GM12878 (cell line): ENCODE measurements at regions not wholly inside any gene's neighbourhood (a gene's known extent, or its start where the extent isn't known, plus 50 kb on each side); places are given as distances from the start of the nearest gene placed in this dataset.

Experiments
- ATAC-seq: fragments of 200-7000 bp; cut with Tn5 transposase; 3 replicates; pipeline ENCODE4 v1.9.1; 2020; ENCODE audit warnings: mild to moderate bottlenecking, moderate library complexity
- BruUV-seq: library from RNA; stranded (reverse); fragments of 400-500 nt; replicated peaks from 2 replicates; lab custom pipeline; 2021; lab: Mats Ljungman, UMichigan
- CTCF ChIA-PET: fragments of 300-600 bp; sonication (Branson Sonifier 250); formaldehyde crosslinking; extraction: SDS; loops from one replicate; lab custom pipeline; 2021; ENCODE audit warnings: inconsistent platforms; lab: Yijun Ruan, JAX
- POLR2A ChIA-PET: fragments of 350-600 bp; formaldehyde crosslinking; extraction: SDS; loops from one replicate; lab custom pipeline; 2021; ENCODE audit warnings: inconsistent platforms; lab: Charles Lee
- RAD21 ChIA-PET: fragments of 300-600 bp; sonication (Branson Sonifier 250); formaldehyde crosslinking; loops from one replicate; lab custom pipeline; 2023; ENCODE audit warnings: antibody characterized with exemption; ENCODE audit not compliant: unreplicated experiment; lab: Charles Lee
- SMC1A ChIA-PET: fragments of 300-600 bp; sonication (Branson Sonifier 250); formaldehyde crosslinking; loops from one replicate; lab custom pipeline; 2023; ENCODE audit not compliant: unreplicated experiment, uncharacterized antibody; lab: Charles Lee
- DNase-seq: peaks from one replicate; pipeline ENCODE4 v3.0.0-alpha.2; 2011; ENCODE audit warnings: low read depth, low spot score
- FAIRE-seq: peaks from 3 replicates; lab custom pipeline; 2011; peaks lifted over from hg19 to GRCh38; lab: Jason Lieb, UNC
- H2AFZ ChIP-seq: 2 replicates; pipeline ENCODE4 v1.6.0; 2011; ENCODE audit warnings: low read depth, low read length, control low read depth; ENCODE audit not compliant: control insufficient read depth
- H3K27ac ChIP-seq: 2 replicates; pipeline ENCODE4 v1.5.1; 2011; ENCODE audit warnings: control low read depth; ENCODE audit not compliant: control insufficient read depth, insufficient read depth
- H3K27me3 ChIP-seq, 2 experiments: replicated peaks in 1 of 2; 2 replicates each; pipeline versions ENCODE4 v1.6.0 to v1.6.1; 2011; ENCODE audit warnings: low read length in 1 of 2; ENCODE audit not compliant: control insufficient read depth in 2 of 2, insufficient read depth in 2 of 2
- H3K36me3 ChIP-seq, 2 experiments: 2 replicates each; pipeline ENCODE4 v1.5.1; 2011; ENCODE audit warnings: low read length in 1 of 2; ENCODE audit not compliant: control insufficient read depth in 2 of 2, insufficient read depth in 2 of 2
- H3K4me1 ChIP-seq: 2 replicates; pipeline ENCODE4 v1.6.1; 2011; ENCODE audit warnings: mild to moderate bottlenecking, low read length, moderate library complexity, mixed read lengths; ENCODE audit not compliant: control insufficient read depth, insufficient read depth
- H3K4me2 ChIP-seq: 2 replicates; pipeline ENCODE4 v1.6.0; 2011; ENCODE audit warnings: control low read depth; ENCODE audit not compliant: control insufficient read depth, insufficient read depth
- H3K4me3 ChIP-seq: fragments of 200-600 bp; sonication (generic); 2 replicates; pipeline ENCODE4 v1.5.1; 2016
- H3K79me2 ChIP-seq: 2 replicates; pipeline ENCODE4 v1.6.0; 2011; ENCODE audit warnings: low read length; ENCODE audit not compliant: control insufficient read depth, insufficient read depth
- H3K9ac ChIP-seq: 2 replicates; pipeline ENCODE4 v1.8.0; 2011; ENCODE audit warnings: low read length, control low read depth, mixed read lengths; ENCODE audit not compliant: control insufficient read depth, insufficient read depth
- H3K9me3 ChIP-seq: replicated peaks from 3 replicates; pipeline ENCODE4 v1.5.1; 2011; ENCODE audit warnings: mild to moderate bottlenecking, low read length; ENCODE audit not compliant: control insufficient read depth, insufficient read depth
- H4K20me1 ChIP-seq: 2 replicates; pipeline ENCODE4 v1.6.0; 2011; ENCODE audit not compliant: control insufficient read depth, insufficient read depth
- CBX5 ChIP-seq: sonication (generic); IDR thresholded peaks from 2 replicates; pipeline ENCODE4 v1.6.1; 2016; ENCODE audit warnings: low read depth, moderate library complexity, mild to moderate bottlenecking, inconsistent platforms
- CHD1 ChIP-seq: IDR thresholded peaks from 2 replicates; pipeline ENCODE4 v1.6.1; 2012; ENCODE audit warnings: low read depth, low read length, improper control_type of control experiment
- GABPA ChIP-seq: IDR thresholded peaks from 2 replicates; pipeline ENCODE4 v1.6.1; 2014; ENCODE audit warnings: antibody characterized with exemption, low read depth, mild to moderate bottlenecking, inconsistent platforms
- IKZF1 ChIP-seq: fragments of 450-650 bp; conservative IDR thresholded peaks from 2 replicates; pipeline ENCODE4 v1.6.1; 2017; ENCODE audit warnings: antibody characterized with exemption, mild to moderate bottlenecking
- MTA3 ChIP-seq: IDR thresholded peaks from 2 replicates; pipeline ENCODE4 v1.6.1; 2012; ENCODE audit warnings: low read length, inconsistent platforms, borderline replicate concordance
- NFXL1 ChIP-seq: fragments of 450-650 bp; IDR thresholded peaks from 2 replicates; pipeline ENCODE4 v1.6.1; 2017; ENCODE audit warnings: antibody characterized with exemption, mild to moderate bottlenecking, borderline replicate concordance
- NFYA ChIP-seq: IDR thresholded peaks from 2 replicates; pipeline ENCODE4 v1.6.1; 2011; ENCODE audit warnings: low read depth, mild to moderate bottlenecking, low read length, improper control_type of control experiment, borderline replicate concordance
- RFX5 ChIP-seq: IDR thresholded peaks from 2 replicates; pipeline ENCODE4 v1.6.1; 2011; ENCODE audit warnings: low read depth, low read length, improper control_type of control experiment
- SMAD5 ChIP-seq: IDR thresholded peaks from 2 replicates; pipeline ENCODE4 v1.6.1; 2016; ENCODE audit warnings: antibody characterized with exemption, low read depth
- SRF ChIP-seq, 2 experiments: IDR thresholded peaks; 2 replicates each; pipeline ENCODE4 v1.6.1; 2011; ENCODE audit warnings: low read depth in 2 of 2, low read length in 2 of 2, mild to moderate bottlenecking in 1 of 2, moderate library complexity in 1 of 2
- WGBS: methylation state at CpG from one replicate; pipeline ENCODE4 v1.1.6; 2016; ENCODE audit warnings: low lambda C conversion rate; ENCODE audit not compliant: insufficient replicate concordance, insufficient coverage; ENCODE audit errors: missing lambda C conversion rate; 5-methylcytosine and 5-hydroxymethylcytosine counted together
- in situ Hi-C: fragments of 300-500 bp; cut with MboI; formaldehyde crosslinking; loops from 9 replicates; pipeline ENCODE4 v1.14.3; 2018; ENCODE audit warnings: mixed read lengths
- intact Hi-C: fragments of 100-400 bp; cut with micrococcal nuclease; formaldehyde crosslinking; loops from one replicate; pipeline ENCODE4 v1.14.2; 2022; ENCODE audit not compliant: unreplicated experiment
- TF ChIP-seq, protein P1 (sequence below): fragments of 450-650 bp; IDR thresholded peaks from 2 replicates; pipeline ENCODE4 v1.6.1; 2016; ENCODE audit warnings: mild to moderate bottlenecking, moderate library complexity, borderline replicate concordance
- TF ChIP-seq, protein P2 (sequence below): fragments of 450-650 bp; IDR thresholded peaks from 2 replicates; pipeline ENCODE4 v1.6.1; 2018; ENCODE audit warnings: borderline replicate concordance, mild to moderate bottlenecking; ENCODE audit not compliant: partially characterized antibody
- TF ChIP-seq, protein P3 (sequence below): fragments of 450-650 bp; formaldehyde crosslinking; IDR thresholded peaks from 2 replicates; pipeline ENCODE4 v1.4.0; 2020; ENCODE audit warnings: mild to moderate bottlenecking, moderate library complexity

DNA sequence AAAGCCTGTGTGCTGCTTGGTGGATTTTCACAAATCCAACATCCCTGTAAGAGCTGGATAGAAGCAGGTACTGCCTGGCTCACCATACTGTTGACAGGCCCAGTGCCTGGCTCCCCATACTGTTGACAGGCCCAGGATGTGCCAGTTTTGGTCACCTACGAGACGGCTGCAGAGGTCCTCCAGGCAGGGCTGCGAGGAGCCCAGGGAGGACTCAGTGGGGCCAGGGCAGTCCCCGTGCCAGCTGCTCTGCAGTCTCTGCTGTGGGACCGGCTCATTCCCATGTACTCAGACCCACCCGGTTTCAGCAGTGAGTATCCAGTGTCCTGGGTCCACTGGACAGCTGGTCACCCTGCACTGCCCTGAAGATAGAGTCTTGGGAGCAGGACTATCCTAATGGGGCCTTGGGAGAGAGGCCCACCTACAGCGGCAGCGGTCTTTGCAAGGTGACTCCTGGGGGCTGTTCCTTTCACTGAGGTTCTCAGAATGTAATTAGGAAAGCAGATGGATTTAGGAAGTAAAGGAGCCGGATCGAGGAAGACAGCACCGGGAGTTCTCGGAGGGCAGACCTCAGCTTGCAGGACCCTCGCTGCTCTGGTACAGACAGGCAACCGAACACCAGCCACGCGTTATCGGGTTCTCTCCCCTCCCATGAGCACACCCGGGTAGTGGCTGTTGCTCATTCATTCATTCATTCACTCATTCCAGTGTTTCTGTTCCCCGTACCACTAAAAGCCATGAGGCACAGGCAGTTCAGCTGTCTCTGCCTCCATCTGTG lies 106.1 kb downstream of the CTTN start:
- BruUV-seq, result no TSS peak
- ChIA-PET SMC1A (no interaction called here), CTCF (no interaction called here), POLR2A (no interaction called here), RAD21 (no interaction called here)
- Histone ChIP-seq H2AFZ (no peak overlapping the region), H3K36me3 (no peaks in the 10 kb centered on the region), H3K27me3 (no peaks in the 10 kb centered on the region; a peak in 2 of 4 replicates), H3K4me1 (no peaks in the 10 kb centered on the region), H3K9ac (no peak overlapping the region), H3K79me2 (no peaks in the 10 kb centered on the region), H3K27ac (no peak overlapping the region), H3K4me3 (no peak overlapping the region), H3K9me3 (no peaks in the 10 kb centered on the region), H4K20me1 (no peaks in the 10 kb centered on the region), H3K4me2 (no peak overlapping the region)
- DNase-seq (no peak), ATAC-seq (no peak), FAIRE-seq (no peak)
- in situ Hi-C loops, result no loop called here
- intact Hi-C loops, result no loop called here
- WGBS, result 56% methylated on average over 19 of the region's 19 CpGs
- TF ChIP-seq, protein P1, sequence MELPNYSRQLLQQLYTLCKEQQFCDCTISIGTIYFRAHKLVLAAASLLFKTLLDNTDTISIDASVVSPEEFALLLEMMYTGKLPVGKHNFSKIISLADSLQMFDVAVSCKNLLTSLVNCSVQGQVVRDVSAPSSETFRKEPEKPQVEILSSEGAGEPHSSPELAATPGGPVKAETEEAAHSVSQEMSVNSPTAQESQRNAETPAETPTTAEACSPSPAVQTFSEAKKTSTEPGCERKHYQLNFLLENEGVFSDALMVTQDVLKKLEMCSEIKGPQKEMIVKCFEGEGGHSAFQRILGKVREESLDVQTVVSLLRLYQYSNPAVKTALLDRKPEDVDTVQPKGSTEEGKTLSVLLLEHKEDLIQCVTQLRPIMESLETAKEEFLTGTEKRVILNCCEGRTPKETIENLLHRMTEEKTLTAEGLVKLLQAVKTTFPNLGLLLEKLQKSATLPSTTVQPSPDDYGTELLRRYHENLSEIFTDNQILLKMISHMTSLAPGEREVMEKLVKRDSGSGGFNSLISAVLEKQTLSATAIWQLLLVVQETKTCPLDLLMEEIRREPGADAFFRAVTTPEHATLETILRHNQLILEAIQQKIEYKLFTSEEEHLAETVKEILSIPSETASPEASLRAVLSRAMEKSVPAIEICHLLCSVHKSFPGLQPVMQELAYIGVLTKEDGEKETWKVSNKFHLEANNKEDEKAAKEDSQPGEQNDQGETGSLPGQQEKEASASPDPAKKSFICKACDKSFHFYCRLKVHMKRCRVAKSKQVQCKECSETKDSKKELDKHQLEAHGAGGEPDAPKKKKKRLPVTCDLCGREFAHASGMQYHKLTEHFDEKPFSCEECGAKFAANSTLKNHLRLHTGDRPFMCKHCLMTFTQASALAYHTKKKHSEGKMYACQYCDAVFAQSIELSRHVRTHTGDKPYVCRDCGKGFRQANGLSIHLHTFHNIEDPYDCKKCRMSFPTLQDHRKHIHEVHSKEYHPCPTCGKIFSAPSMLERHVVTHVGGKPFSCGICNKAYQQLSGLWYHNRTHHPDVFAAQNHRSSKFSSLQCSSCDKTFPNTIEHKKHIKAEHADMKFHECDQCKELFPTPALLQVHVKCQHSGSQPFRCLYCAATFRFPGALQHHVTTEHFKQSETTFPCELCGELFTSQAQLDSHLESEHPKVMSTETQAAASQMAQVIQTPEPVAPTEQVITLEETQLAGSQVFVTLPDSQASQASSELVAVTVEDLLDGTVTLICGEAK, result no peak
- TF ChIP-seq CHD1 (no peak), CBX5 (no peak), IKZF1 (no peak), SMAD5 (no peak), NFXL1 (no peak), MTA3 (no peak), RFX5 (no peak), SRF (IDR thresholded peaks at IDR 0.05; ENCODE audit: low read depth in 2 of 2, low read length in 2 of 2) (no peak), GABPA (no peak), NFYA (no peak)
- TF ChIP-seq, protein P2, sequence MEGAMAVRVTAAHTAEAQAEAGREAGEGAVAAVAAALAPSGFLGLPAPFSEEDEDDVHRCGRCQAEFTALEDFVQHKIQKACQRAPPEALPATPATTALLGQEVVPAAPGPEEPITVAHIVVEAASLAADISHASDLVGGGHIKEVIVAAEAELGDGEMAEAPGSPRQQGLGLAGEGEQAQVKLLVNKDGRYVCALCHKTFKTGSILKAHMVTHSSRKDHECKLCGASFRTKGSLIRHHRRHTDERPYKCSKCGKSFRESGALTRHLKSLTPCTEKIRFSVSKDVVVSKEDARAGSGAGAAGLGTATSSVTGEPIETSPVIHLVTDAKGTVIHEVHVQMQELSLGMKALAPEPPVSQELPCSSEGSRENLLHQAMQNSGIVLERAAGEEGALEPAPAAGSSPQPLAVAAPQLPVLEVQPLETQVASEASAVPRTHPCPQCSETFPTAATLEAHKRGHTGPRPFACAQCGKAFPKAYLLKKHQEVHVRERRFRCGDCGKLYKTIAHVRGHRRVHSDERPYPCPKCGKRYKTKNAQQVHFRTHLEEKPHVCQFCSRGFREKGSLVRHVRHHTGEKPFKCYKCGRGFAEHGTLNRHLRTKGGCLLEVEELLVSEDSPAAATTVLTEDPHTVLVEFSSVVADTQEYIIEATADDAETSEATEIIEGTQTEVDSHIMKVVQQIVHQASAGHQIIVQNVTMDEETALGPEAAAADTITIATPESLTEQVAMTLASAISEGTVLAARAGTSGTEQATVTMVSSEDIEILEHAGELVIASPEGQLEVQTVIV, result no peak
- TF ChIP-seq, protein P3, sequence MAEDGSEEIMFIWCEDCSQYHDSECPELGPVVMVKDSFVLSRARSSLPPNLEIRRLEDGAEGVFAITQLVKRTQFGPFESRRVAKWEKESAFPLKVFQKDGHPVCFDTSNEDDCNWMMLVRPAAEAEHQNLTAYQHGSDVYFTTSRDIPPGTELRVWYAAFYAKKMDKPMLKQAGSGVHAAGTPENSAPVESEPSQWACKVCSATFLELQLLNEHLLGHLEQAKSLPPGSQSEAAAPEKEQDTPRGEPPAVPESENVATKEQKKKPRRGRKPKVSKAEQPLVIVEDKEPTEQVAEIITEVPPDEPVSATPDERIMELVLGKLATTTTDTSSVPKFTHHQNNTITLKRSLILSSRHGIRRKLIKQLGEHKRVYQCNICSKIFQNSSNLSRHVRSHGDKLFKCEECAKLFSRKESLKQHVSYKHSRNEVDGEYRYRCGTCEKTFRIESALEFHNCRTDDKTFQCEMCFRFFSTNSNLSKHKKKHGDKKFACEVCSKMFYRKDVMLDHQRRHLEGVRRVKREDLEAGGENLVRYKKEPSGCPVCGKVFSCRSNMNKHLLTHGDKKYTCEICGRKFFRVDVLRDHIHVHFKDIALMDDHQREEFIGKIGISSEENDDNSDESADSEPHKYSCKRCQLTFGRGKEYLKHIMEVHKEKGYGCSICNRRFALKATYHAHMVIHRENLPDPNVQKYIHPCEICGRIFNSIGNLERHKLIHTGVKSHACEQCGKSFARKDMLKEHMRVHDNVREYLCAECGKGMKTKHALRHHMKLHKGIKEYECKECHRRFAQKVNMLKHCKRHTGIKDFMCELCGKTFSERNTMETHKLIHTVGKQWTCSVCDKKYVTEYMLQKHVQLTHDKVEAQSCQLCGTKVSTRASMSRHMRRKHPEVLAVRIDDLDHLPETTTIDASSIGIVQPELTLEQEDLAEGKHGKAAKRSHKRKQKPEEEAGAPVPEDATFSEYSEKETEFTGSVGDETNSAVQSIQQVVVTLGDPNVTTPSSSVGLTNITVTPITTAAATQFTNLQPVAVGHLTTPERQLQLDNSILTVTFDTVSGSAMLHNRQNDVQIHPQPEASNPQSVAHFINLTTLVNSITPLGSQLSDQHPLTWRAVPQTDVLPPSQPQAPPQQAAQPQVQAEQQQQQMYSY (CRISPR knock-in tag), result no peak
